ENCODE measurements at regions not wholly inside any gene's neighbourhood (a gene's known extent, or its start where the extent isn't known, plus 50 kb on each side); places are given as distances from the start of the nearest gene placed in this dataset.

- TF ChIP-seq CTCF (IDR thresholded peaks at IDR 0.05) (no peak), POLR2A (IDR thresholded peaks at IDR 0.05) (no peak)
Measured at GRCh38 chr16:6381896-6382295, 950.7 kb upstream of the RBFOX1 start.
